Neutrophil (primary cell): ENCODE measurements at regions not wholly inside any gene's neighbourhood (a gene's known extent, or its start where the extent isn't known, plus 50 kb on each side); places are given as distances from the start of the nearest gene placed in this dataset.

Source experiments
- H3K27ac ChIP-seq: fragments of 200-600 bp; sonication (generic); 2 replicates; pipeline ENCODE4 v1.5.1; 2016; ENCODE audit warnings: mild to moderate bottlenecking, moderate library complexity
- H3K27me3 ChIP-seq: fragments of 200-600 bp; sonication (generic); 2 replicates; pipeline ENCODE4 v1.6.0; 2016; ENCODE audit warnings: mild to moderate bottlenecking
- H3K36me3 ChIP-seq: fragments of 200-600 bp; sonication (generic); 2 replicates; pipeline ENCODE4 v1.5.1; 2017
- H3K4me1 ChIP-seq, 2 experiments: fragments of 200-600 bp in 1 of 2; sonication (generic) in 1 of 2; 1 replicate in 1 of 2; 2 replicates in 1 of 2; pipeline versions ENCODE4 v1.5.1 to v1.6.1; 2013 to 2016; ENCODE audit warnings: low read depth in 1 of 2, low read length in 1 of 2, mild to moderate bottlenecking in 1 of 2, moderate library complexity in 1 of 2; ENCODE audit not compliant: control insufficient read depth in 1 of 2, insufficient read depth in 1 of 2
- H3K4me3 ChIP-seq, 2 experiments: fragments of 200-600 bp in 1 of 2; sonication (generic) in 1 of 2; 1 replicate in 1 of 2; 2 replicates in 1 of 2; pipeline ENCODE4 v1.5.1; 2013 to 2016; ENCODE audit warnings: low read depth in 1 of 2, low read length in 1 of 2, mild to moderate bottlenecking in 1 of 2, moderate library complexity in 1 of 2
- H3K9me3 ChIP-seq: fragments of 200-600 bp; sonication (generic); 2 replicates; pipeline ENCODE4 v1.5.1; 2016
- TF ChIP-seq, protein P1 (sequence below): fragments of 200-600 bp; sonication (generic); IDR thresholded peaks from 2 replicates; pipeline ENCODE4 v1.5.1; 2016; ENCODE audit warnings: antibody characterized with exemption

DNA sequence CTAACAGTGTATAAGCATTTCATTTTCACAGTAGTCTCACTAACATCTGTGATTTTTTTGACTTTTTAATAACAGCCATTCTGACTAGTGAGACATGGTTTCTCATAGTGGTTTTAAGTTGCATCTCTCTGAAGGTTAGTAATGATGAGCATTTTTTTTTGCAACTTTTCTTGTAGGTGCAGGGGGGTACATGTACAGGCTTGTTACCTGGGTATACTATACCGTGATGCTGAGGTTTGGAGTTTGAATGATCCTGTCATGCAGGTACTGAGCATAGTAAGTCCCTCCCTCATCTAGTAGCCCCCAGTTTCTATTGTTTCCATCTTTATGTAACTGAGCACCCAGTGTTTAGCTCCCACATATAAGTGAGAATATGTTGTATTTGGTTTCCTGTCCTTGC lies 444.6 kb upstream of the DAB2 start:
- Histone ChIP-seq H3K27me3 (no peaks in the 10 kb centered on the region), H3K36me3 (no peaks in the 10 kb centered on the region), H3K27ac (no peak overlapping the region), H3K9me3 (no peaks in the 10 kb centered on the region), H3K4me1 (no peaks in the 10 kb centered on the region), H3K4me3 (no peak overlapping the region)
- TF ChIP-seq, protein P1, sequence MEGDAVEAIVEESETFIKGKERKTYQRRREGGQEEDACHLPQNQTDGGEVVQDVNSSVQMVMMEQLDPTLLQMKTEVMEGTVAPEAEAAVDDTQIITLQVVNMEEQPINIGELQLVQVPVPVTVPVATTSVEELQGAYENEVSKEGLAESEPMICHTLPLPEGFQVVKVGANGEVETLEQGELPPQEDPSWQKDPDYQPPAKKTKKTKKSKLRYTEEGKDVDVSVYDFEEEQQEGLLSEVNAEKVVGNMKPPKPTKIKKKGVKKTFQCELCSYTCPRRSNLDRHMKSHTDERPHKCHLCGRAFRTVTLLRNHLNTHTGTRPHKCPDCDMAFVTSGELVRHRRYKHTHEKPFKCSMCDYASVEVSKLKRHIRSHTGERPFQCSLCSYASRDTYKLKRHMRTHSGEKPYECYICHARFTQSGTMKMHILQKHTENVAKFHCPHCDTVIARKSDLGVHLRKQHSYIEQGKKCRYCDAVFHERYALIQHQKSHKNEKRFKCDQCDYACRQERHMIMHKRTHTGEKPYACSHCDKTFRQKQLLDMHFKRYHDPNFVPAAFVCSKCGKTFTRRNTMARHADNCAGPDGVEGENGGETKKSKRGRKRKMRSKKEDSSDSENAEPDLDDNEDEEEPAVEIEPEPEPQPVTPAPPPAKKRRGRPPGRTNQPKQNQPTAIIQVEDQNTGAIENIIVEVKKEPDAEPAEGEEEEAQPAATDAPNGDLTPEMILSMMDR = no peak

DNA sequence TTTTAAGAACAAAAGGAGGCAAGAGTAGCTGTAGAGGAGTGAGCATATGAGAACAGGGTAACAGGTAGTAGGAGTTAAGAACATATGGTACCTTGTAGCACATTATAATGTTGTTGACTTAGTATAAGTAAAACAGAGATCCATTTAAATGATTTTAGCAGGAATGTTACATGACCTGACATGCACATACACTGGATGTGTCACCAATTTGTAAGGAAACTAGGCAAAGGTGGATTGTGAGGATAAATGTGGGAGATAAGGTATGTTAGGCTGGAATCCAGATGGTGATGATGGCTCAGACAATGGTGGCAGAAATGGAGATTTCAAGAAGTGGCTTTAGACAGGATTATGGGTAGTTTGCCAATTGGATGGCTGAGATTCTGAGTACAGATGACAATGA lies 443.1 kb upstream of the DAB2 start:
- TF ChIP-seq, protein P1 = no peak
- Histone ChIP-seq H3K4me1 (no peaks in the 10 kb centered on the region), H3K27ac (no peak overlapping the region), H3K36me3 (no peaks in the 10 kb centered on the region), H3K4me3 (no peak overlapping the region), H3K9me3 (no peaks in the 10 kb centered on the region), H3K27me3 (no peaks in the 10 kb centered on the region)

DNA sequence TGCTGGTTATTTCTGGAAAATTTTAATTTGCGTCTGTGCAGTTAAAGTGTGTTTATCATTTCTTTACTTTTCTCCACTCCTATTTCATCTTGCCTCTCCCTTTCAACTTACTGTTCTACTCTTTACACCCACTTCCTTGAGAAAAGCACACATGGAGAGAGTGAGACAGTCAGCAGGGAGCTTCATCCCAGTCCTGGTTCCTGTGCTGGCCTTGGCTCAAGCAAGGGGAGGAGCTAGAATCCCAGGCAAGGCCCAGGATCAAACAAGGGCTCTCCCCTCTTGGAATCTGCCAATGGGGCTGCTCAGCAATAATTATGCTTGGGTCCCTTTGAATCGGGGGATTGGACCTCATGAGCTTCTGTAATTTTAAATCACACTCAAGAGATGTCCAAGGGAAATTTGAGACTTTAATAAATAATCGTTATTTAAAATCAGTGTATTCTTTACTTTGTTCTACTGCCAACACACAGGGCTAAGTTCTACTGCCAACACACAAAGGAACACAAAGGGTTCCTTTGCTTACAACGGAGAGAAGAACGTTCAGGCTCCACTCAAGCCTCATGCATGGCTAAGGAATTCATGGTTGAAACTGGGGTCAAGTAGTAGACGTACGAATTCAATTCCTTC lies 439.3 kb upstream of the DAB2 start:
- no peaks in the 10 kb centered on the region for H3K9me3 ChIP-seq
- TF ChIP-seq, protein P1 = no peak
- H3K4me3 ChIP-seq = no peak overlapping the region
- H3K36me3 ChIP-seq = no peaks in the 10 kb centered on the region
- no peaks in the 10 kb centered on the region for H3K4me1 ChIP-seq
- no peak overlapping the region for H3K27ac ChIP-seq
- H3K27me3 ChIP-seq = no peaks in the 10 kb centered on the region

DNA sequence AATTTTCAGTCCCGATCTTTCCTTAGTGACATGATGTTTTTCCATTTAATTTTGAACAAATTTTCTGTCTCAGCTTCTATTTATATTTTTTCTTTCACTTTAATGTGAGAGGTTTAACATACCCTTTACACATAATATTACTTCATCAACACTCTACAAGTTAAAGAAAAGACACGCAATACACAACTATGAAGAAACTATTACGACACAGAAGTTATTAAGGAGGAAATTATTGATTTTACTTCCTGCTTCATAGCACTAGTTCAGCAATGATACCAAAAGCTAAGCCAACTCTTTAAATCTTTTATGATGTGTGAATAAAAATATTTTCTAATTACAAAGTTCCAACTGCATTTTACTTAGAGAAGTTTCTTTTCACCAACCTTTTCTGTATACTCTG lies 432.3 kb upstream of the DAB2 start:
- no peaks in the 10 kb centered on the region for H3K27me3 ChIP-seq
- no peaks in the 10 kb centered on the region for H3K36me3 ChIP-seq
- peaks cover 0 to 11% of the 10 kb centered on the region in 2 experiments for H3K4me1 ChIP-seq
- no peak overlapping the region for H3K4me3 ChIP-seq
- H3K9me3 ChIP-seq = no peaks in the 10 kb centered on the region
- TF ChIP-seq, protein P1 = no peak
- peak overlapping the region; percentile 50 for H3K27ac ChIP-seq

GRCh38 chr5:39854771-39855410 lies 430.1 kb upstream of the DAB2 start:
- Histone ChIP-seq H3K36me3 (no peaks in the 10 kb centered on the region), H3K9me3 (no peaks in the 10 kb centered on the region), H3K4me3 (no peak overlapping the region), H3K4me1 (peaks cover 0 to 11% of the 10 kb centered on the region in 2 experiments), H3K27ac (no peak overlapping the region), H3K27me3 (no peaks in the 10 kb centered on the region)
- TF ChIP-seq, protein P1 = no peak
